Heart left ventricle (tissue), 16 donors: ENCODE measurements at regions not wholly inside any gene's neighbourhood (a gene's known extent, or its start where the extent isn't known, plus 50 kb on each side); places are given as distances from the start of the nearest gene placed in this dataset.
A peak's percentile ranks its signal among the peaks of the same experiment; 100 is the strongest.

Experiments used
- ATAC-seq, 4 donors: fragments of 200-7000 bp; cut with Tn5 transposase; one replicate each; pipeline ENCODE4 v1.9.1; 2020 to 2022; ENCODE audit warnings: moderate library complexity in 4 of 4, mild to moderate bottlenecking in 3 of 4, moderate number of reproducible peaks in 1 of 4
- DNase-seq, 5 donors: peaks; one replicate each; pipeline ENCODE4 v3.0.0-alpha.2; 2020
- H3K27ac ChIP-seq, 12 donors: fragments of 200-600 bp; sonication (generic) in 4 of 12; one replicate each; pipeline versions ENCODE4 v1.5.0 to v1.8.0; 2016 to 2022; ENCODE audit warnings: mild to moderate bottlenecking in 2 of 12
- H3K27me3 ChIP-seq, 9 donors: fragments of 200-600 bp; sonication (generic) in 2 of 9; one replicate each; pipeline versions ENCODE4 v1.5.1 to v1.8.0; 2016 to 2022; ENCODE audit warnings: mild to moderate bottlenecking in 3 of 9
- H3K36me3 ChIP-seq, 9 donors: fragments of 200-600 bp; sonication (generic) in 2 of 9; one replicate each; pipeline versions ENCODE4 v1.5.0 to v1.8.0; 2018 to 2022; ENCODE audit warnings: mild to moderate bottlenecking in 2 of 9
- H3K4me1 ChIP-seq, 12 donors: fragments of 200-600 bp; sonication (generic) in 4 of 12; one replicate each; pipeline versions ENCODE4 v1.5.0 to v1.8.0; 2016 to 2022; ENCODE audit warnings: mild to moderate bottlenecking in 3 of 12
- H3K4me3 ChIP-seq, 12 donors: fragments of 200-600 bp; sonication (generic) in 4 of 12; one replicate each; pipeline versions ENCODE4 v1.5.0 to v1.8.0; 2017 to 2022; ENCODE audit warnings: mild to moderate bottlenecking in 9 of 12, moderate library complexity in 4 of 12
- H3K9me3 ChIP-seq, 12 donors: fragments of 200-600 bp; sonication (generic) in 4 of 12; one replicate each; pipeline versions ENCODE4 v1.5.0 to v1.8.0; 2016 to 2022; ENCODE audit warnings: mild to moderate bottlenecking in 1 of 12
- POLR2A ChIP-seq, 2 donors: fragments of 450-650 bp; IDR thresholded peaks; one replicate each; pipeline ENCODE4 v1.6.1; 2017; ENCODE audit warnings: antibody characterized with exemption in 2 of 2, mild to moderate bottlenecking in 2 of 2, moderate library complexity in 2 of 2
- WGBS, 4 donors: extraction: QIAGEN DNeasy Blood & Tissue Kit in 2 of 4; methylation state at CpG; one replicate each; pipeline versions ENCODE4 v1.1.5 to v1.1.7; 2013 to 2018; 5-methylcytosine and 5-hydroxymethylcytosine counted together
- intact Hi-C, 10 donors: fragments of 100-400 bp; cut with DNase I; formaldehyde crosslinking; loops; one replicate each; pipeline versions ENCODE4 v1.11.1 to v1.14.2; 2022
- TF ChIP-seq, protein P1 (sequence below), 12 donors: fragments of 200-600 bp; sonication (generic) in 4 of 12; IDR thresholded peaks; one replicate each; pipeline versions ENCODE4 v1.5.0 to v1.8.0; 2018 to 2022; ENCODE audit warnings: antibody characterized with exemption in 12 of 12, mild to moderate bottlenecking in 5 of 12
- donor health status: ischemic (EF 13 %, LVEDD 7.1; RV severe dilation, severe dysfunction).
- donor health status: healthy with polysubstance abuse.
- donor health status: DM: no; HTN: yes; CAD: no.
- donor health status: DM: no; HTN: no; CAD: no.
- donor health status: ischemic (EF 25% LVEDD 6.9; RV normal size, moderate dysfunction).
- donor health status: ischemic (EF 25% LVEDD 5.7; RV mildly dilated, moderate dysfunction).
- donor health status: healthy.
- donor health status: DM: yes; HTN: yes; CAD: no.
- donor health status: ischemic (EF 35%, LVEDD 5.7; RV mildly dilated, moderate dysfunction).
- donor health status: nonischemic (EF 11% LVEDD 7.7; RV severe dilation, severe dysfunction).
- donor health status: DM: yes; HTN: yes; CAD: no.
- donor health status: PGD.
- donor health status: ischemic (EF 29% LVEDD 5.4; RV normal size, mild dysfunction).
- donor health status: nonischemic (EF 23%, LVEDD 6.1; RV moderate dilation, normal function).

DNA sequence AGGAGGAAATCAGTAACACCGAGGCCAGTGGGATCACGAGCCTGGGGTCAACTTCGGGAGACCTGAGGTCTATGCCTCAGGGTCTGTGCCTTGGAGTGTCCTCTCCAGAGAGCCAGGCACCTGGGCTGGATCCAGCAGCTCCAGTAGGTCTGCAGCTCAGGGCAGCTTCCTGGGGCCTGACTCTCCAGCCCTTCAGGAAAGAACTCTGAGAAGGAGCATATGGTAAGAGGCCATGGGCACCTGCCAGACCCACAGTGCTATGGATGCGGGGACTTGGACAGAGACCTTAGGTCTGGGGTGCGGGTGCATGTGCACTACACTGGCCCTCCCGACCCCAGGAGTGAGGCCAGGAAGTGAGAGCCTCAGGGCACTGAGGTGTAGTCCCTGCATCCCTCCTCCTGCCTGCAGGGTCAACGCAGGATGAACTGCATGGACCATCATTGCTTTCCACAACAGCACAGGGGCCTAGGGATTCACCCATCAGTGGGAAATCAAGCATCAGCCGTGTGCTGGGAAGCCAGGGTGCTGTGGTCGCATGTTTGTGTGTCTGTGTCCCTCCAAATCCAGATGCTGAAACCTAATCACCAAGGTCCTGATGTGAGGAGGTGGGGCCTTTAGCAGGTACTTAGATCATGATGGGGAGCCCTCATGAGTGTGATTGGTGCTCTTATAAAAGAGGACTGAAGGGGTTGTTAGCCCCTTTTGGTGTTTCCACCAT, 210.9 kb upstream of the CST7 start:
- ATAC-seq (peak in 1 of 4 donors; percentile 27), DNase-seq (no peak)
- 48 to 91% (median 81%) methylated on average over 3 to 9 of the region's 9 CpGs for WGBS, 4 donors
- Histone ChIP-seq H3K4me1 (peaks cover 0 to 9% (median 0%) of the 10 kb centered on the region in 12 donors), H3K4me3 (no peak overlapping the region), H3K36me3 (no peaks in the 10 kb centered on the region), H3K27ac (no peak overlapping the region), H3K9me3 (no peaks in the 10 kb centered on the region), H3K27me3 (no peaks in the 10 kb centered on the region)
- intact Hi-C loops = no loop called here
- no peak for TF ChIP-seq POLR2A (IDR thresholded peaks at IDR 0.05)
- TF ChIP-seq, protein P1, sequence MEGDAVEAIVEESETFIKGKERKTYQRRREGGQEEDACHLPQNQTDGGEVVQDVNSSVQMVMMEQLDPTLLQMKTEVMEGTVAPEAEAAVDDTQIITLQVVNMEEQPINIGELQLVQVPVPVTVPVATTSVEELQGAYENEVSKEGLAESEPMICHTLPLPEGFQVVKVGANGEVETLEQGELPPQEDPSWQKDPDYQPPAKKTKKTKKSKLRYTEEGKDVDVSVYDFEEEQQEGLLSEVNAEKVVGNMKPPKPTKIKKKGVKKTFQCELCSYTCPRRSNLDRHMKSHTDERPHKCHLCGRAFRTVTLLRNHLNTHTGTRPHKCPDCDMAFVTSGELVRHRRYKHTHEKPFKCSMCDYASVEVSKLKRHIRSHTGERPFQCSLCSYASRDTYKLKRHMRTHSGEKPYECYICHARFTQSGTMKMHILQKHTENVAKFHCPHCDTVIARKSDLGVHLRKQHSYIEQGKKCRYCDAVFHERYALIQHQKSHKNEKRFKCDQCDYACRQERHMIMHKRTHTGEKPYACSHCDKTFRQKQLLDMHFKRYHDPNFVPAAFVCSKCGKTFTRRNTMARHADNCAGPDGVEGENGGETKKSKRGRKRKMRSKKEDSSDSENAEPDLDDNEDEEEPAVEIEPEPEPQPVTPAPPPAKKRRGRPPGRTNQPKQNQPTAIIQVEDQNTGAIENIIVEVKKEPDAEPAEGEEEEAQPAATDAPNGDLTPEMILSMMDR (IDR thresholded peaks at IDR 0.05) = no peak

DNA sequence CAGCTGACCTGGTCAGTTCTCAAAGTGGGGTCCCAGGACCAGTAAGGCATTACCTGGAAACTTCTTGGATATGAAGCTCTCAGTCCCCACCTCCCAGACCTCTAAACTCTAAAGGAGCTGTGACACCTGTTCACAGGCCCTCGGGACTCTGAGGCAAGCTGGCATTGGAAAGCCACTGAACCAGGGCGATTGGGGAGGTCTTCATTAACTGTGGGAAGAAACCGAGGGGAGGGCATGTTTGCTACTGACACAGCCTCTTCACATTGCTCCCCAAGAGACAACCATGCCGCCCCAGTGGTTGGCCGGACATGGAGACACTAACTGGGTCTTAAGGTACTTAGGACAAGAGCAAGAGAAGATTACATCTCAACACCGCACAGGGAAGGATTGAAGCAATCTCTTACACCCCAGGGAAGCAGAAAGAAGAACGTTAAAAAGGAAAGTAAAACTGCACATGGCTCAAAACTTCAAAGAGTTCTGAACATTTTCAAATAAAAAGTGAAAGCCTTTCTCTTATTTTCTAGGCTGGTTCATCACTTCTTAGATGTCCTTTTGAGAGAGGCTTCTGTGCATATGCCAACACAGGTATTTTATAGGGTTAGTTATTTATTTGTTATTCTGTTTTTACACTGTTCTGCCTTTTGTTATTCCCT, 210.0 kb upstream of the CST7 start:
- no peak overlapping the region for H3K27ac ChIP-seq
- intact Hi-C loops = no loop called here

DNA sequence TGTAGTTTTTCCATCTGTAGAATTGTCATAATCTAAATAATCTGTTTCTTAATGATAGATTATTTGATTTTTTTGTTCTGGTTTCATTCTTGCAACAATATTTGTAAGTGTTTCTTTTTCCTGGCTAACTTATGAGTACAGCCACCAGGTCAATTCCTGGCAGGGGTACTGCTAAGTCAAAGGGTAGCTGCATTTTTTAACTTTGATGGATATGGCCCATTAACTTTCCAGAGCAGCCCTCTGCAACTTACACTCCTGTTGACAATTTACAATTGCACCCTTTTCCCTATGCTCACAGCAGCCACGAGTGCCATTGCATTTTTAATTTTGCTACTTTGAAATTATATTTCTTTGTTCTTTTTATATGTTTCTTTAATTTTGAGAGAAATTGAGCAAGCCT, 209.3 kb upstream of the CST7 start:
- ATAC-seq (no peak), DNase-seq (no peak)
- Histone ChIP-seq H3K9me3 (no peaks in the 10 kb centered on the region), H3K4me3 (no peak overlapping the region), H3K27ac (no peak overlapping the region), H3K27me3 (no peaks in the 10 kb centered on the region), H3K4me1 (peaks cover 0 to 9% (median 0%) of the 10 kb centered on the region in 12 donors), H3K36me3 (no peaks in the 10 kb centered on the region)
- intact Hi-C loops = loop anchor here in 1 of 10 donors (10.0 kb wide), 1 partner anchor 55 kb away; no protein-coding TSS in a partner anchor
- WGBS, 4 donors = 55 to 69% (median 66%) methylated on average over 1 of the region's 1 CpG
- TF ChIP-seq POLR2A (IDR thresholded peaks at IDR 0.05) = no peak
- TF ChIP-seq, protein P1 (IDR thresholded peaks at IDR 0.05) = no peak

More for the DNA sequence above, 210.0 kb upstream of the CST7 start:
- peaks cover 0 to 9% (median 0%) of the 10 kb centered on the region in 12 donors for H3K4me1 ChIP-seq
- ATAC-seq (no peak), DNase-seq (no peak)
- H3K27me3 ChIP-seq = no peaks in the 10 kb centered on the region
- WGBS, 4 donors = 74 to 85% (median 78%) methylated on average over 7 of the region's 7 CpGs
- TF ChIP-seq, protein P1 (IDR thresholded peaks at IDR 0.05) = no peak
- no peaks in the 10 kb centered on the region for H3K36me3 ChIP-seq
- no peaks in the 10 kb centered on the region for H3K9me3 ChIP-seq
- H3K4me3 ChIP-seq = no peak overlapping the region

DNA sequence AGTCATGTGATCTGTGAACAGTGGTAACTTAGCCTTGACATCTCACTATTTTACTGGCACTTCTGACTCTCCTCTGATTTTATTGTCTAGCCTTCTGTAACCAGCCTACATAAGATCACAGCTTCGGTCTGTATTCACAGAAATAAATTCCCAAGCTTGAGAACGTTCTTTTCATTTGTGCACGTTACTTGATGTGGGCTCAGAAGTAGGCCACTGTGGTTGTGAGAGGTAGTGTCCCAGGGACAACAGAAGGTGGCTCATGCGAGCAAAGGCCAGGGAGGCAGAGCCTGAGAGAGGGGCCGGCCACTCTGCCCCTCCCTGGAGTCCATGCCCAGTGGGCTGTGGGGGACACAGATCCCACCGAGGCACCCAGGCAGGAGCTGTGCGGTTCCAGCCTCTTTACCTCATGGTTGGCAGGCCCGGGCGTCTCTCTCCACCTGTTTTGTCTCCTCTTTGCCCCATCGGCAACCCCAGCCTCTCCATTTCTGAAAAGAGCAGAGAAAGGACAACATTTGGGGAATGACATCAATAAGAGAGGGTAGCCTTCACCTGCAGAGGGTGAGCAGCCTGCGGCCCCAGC, 207.5 kb upstream of the CST7 start:
- no peaks in the 10 kb centered on the region for H3K36me3 ChIP-seq
- H3K27ac ChIP-seq = no peak overlapping the region
- intact Hi-C loops = loop anchor here in 1 of 10 donors (10.0 kb wide), 1 partner anchor 57 kb away; no protein-coding TSS in a partner anchor
- TF ChIP-seq, protein P1 (IDR thresholded peaks at IDR 0.05) = no peak
- TF ChIP-seq POLR2A (IDR thresholded peaks at IDR 0.05) = no peak
- H3K9me3 ChIP-seq = no peaks in the 10 kb centered on the region
- ATAC-seq (no peak), DNase-seq (no peak)
- peaks cover 0 to 9% (median 0%) of the 10 kb centered on the region in 12 donors for H3K4me1 ChIP-seq
- peaks cover 0 to 2% (median 0%) of the 10 kb centered on the region in 9 donors for H3K27me3 ChIP-seq
- 88 to 93% (median 90%) methylated on average over 11 of the region's 11 CpGs for WGBS, 4 donors
- H3K4me3 ChIP-seq = no peak overlapping the region
